HepG2 (cell line): ENCODE measurements at regions not wholly inside any gene's neighbourhood (a gene's known extent, or its start where the extent isn't known, plus 50 kb on each side); places are given as distances from the start of the nearest gene placed in this dataset.

Source experiments
- ATAC-seq: fragments of 200-7000 bp; cut with Tn5 transposase; 3 replicates; pipeline ENCODE4 v1.9.1; 2020; ENCODE audit warnings: mild to moderate bottlenecking, moderate library complexity
- BruUV-seq: library from RNA; stranded (reverse); fragments of 400-500 nt; replicated peaks from 2 replicates; lab custom pipeline; 2021; lab: Mats Ljungman, UMichigan
- CTCF ChIA-PET: fragments of 300-600 bp; formaldehyde crosslinking; extraction: SDS; loops from one replicate; lab custom pipeline; 2021; ENCODE audit warnings: low total read pairs, inconsistent platforms, low intra/inter-chr PET ratio; lab: Yijun Ruan, JAX
- POLR2A ChIA-PET: fragments of 350-600 bp; sonication (Branson Sonifier 250); formaldehyde crosslinking; loops from one replicate; lab custom pipeline; 2020; ENCODE audit warnings: antibody characterized with exemption, inconsistent platforms; lab: Yijun Ruan, JAX
- DNase-seq: peaks from one replicate; pipeline ENCODE4 v3.0.0-alpha.2; 2015; ENCODE audit warnings: low spot score
- FAIRE-seq: peaks from 3 replicates; lab custom pipeline; 2011; peaks lifted over from hg19 to GRCh38; lab: Jason Lieb, UNC
- H2AFZ ChIP-seq: one replicate; pipeline ENCODE4 v1.6.1; 2011; ENCODE audit warnings: low read length, inconsistent platforms
- H3K27ac ChIP-seq: fragments of 300-600 bp; 3 replicates; pipeline ENCODE4 v1.8.0; 2011; ENCODE audit warnings: mixed run types, mild to moderate bottlenecking, mixed read lengths, low read length, inconsistent platforms; ENCODE audit not compliant: insufficient read depth; ENCODE audit errors: extremely low read length
- H3K27me3 ChIP-seq, 2 experiments: fragments of 200-600 bp in 1 of 2; 2 replicates in 1 of 2; 3 replicates in 1 of 2; pipeline versions ENCODE4 v1.6.0 to v1.8.0; 2011; ENCODE audit warnings: low read length in 2 of 2, mild to moderate bottlenecking in 2 of 2, moderate library complexity in 2 of 2, inconsistent platforms in 1 of 2; ENCODE audit not compliant: insufficient read depth in 2 of 2, control insufficient read depth in 1 of 2
- H3K36me3 ChIP-seq, 2 experiments: fragments of 200-600 bp in 1 of 2; replicated peaks in 1 of 2; 2 replicates in 1 of 2; 3 replicates in 1 of 2; pipeline versions ENCODE4 v1.5.1 to v1.8.0; 2011; ENCODE audit warnings: low read length in 2 of 2, inconsistent platforms in 1 of 2; ENCODE audit not compliant: insufficient read depth in 2 of 2, control insufficient read depth in 1 of 2
- H3K4me1 ChIP-seq: 2 replicates; pipeline ENCODE4 v1.5.1; 2012; ENCODE audit warnings: low read length, inconsistent platforms; ENCODE audit not compliant: insufficient read depth
- H3K4me2 ChIP-seq: 2 replicates; pipeline ENCODE4 v1.6.0; 2011; ENCODE audit warnings: low read depth, low read length, inconsistent platforms
- H3K4me3 ChIP-seq, 3 experiments: fragments of 200-600 bp in 1 of 3; sonication (generic), shearing (Covaris generic) in 1 of 3; replicated peaks in 1 of 3; 2 replicates each; pipeline ENCODE4 v1.5.1; 2011 to 2016; ENCODE audit warnings: low read length in 3 of 3, inconsistent platforms in 2 of 3, low read depth in 2 of 3, mild to moderate bottlenecking in 2 of 3, control low read depth in 1 of 3, mixed read lengths in 1 of 3; ENCODE audit not compliant: insufficient read depth in 1 of 3
- H3K79me2 ChIP-seq: one replicate; pipeline ENCODE4 v1.6.1; 2011; ENCODE audit warnings: low read length, inconsistent platforms; ENCODE audit not compliant: insufficient read depth
- H3K9ac ChIP-seq: 2 replicates; pipeline ENCODE4 v1.6.0; 2011; ENCODE audit warnings: mild to moderate bottlenecking, low read depth, low read length, inconsistent platforms; ENCODE audit not compliant: insufficient read depth
- H3K9me3 ChIP-seq: 2 replicates; pipeline ENCODE4 v1.5.1; 2012; ENCODE audit warnings: mild to moderate bottlenecking, low read length
- H4K20me1 ChIP-seq: 2 replicates; pipeline ENCODE4 v1.6.0; 2011; ENCODE audit warnings: inconsistent platforms, mild to moderate bottlenecking, low read length, moderate library complexity; ENCODE audit not compliant: insufficient read depth
- ATF1 ChIP-seq: IDR thresholded peaks from 2 replicates; pipeline ENCODE4 v1.6.1; 2016; ENCODE audit warnings: mild to moderate bottlenecking, control low read depth
- BHLHE40 ChIP-seq: IDR thresholded peaks from 2 replicates; pipeline ENCODE4 v1.6.1; 2011; ENCODE audit warnings: low read length, improper control_type of control experiment
- KMT2B ChIP-seq: IDR thresholded peaks from 2 replicates; pipeline ENCODE4 v1.6.1; 2016; ENCODE audit warnings: missing genetic modification reagents, missing compliant biosample characterization
- SNAPC2 ChIP-seq: sonication (generic); formaldehyde crosslinking; IDR thresholded peaks from 2 replicates; pipeline ENCODE4 v1.8.1; 2022; ENCODE audit warnings: mild to moderate bottlenecking, missing genetic modification reagents
- THRA ChIP-seq: sonication (generic); formaldehyde crosslinking; IDR thresholded peaks from 2 replicates; pipeline ENCODE4 v1.4.0; 2020; ENCODE audit warnings: missing genetic modification reagents, borderline replicate concordance
- ZFP36L2 ChIP-seq: sonication (generic); formaldehyde crosslinking; IDR thresholded peaks from 2 replicates; pipeline ENCODE4 v1.4.0; 2020; ENCODE audit warnings: missing genetic modification reagents
- ZNF232 ChIP-seq: sonication (generic); formaldehyde crosslinking; IDR thresholded peaks from 2 replicates; pipeline ENCODE4 v1.4.0; 2020; ENCODE audit warnings: missing genetic modification reagents, borderline replicate concordance
- ZNF280D ChIP-seq: sonication (generic); formaldehyde crosslinking; IDR thresholded peaks from 2 replicates; pipeline ENCODE4 v1.5.1; 2020; ENCODE audit warnings: mild to moderate bottlenecking, missing genetic modification reagents
- ZNF501 ChIP-seq: sonication (generic); formaldehyde crosslinking; IDR thresholded peaks from 2 replicates; pipeline ENCODE4 v1.5.1; 2020; ENCODE audit warnings: mild to moderate bottlenecking, moderate library complexity, missing genetic modification reagents
- ZNF703 ChIP-seq: sonication (generic); formaldehyde crosslinking; IDR thresholded peaks from 2 replicates; pipeline ENCODE4 v1.5.1; 2020; ENCODE audit warnings: missing genetic modification reagents, mild to moderate bottlenecking, moderate library complexity, borderline replicate concordance
- ZNF704 ChIP-seq: sonication (generic); formaldehyde crosslinking; IDR thresholded peaks from 2 replicates; pipeline ENCODE4 v1.8.1; 2023; ENCODE audit warnings: mild to moderate bottlenecking, inconsistent platforms, moderate library complexity, missing genetic modification reagents, borderline replicate concordance
- WGBS: methylation state at CpG from one replicate; pipeline ENCODE4 v1.1.6; 2017; ENCODE audit warnings: low lambda C conversion rate; 5-methylcytosine and 5-hydroxymethylcytosine counted together
- in situ Hi-C: cut with HindIII; loops from 2 replicates; pipeline ENCODE4 v1.10.0; 2017; ENCODE audit warnings: low pct_unique_long_range_greater_than_20kb; ENCODE audit not compliant: extremely low pct_ligation_motif_present
- intact Hi-C: fragments of 100-400 bp; cut with micrococcal nuclease; formaldehyde crosslinking; loops from one replicate; pipeline ENCODE4 v1.10.0; 2022; ENCODE audit not compliant: unreplicated experiment

GRCh38 chr2:186972281-186972970 is 123.5 kb upstream of the ZSWIM2 start:
- Histone ChIP-seq H2AFZ (no peak overlapping the region), H3K79me2 (no peaks in the 10 kb centered on the region), H3K27ac (no peak overlapping the region), H3K9ac (no peak overlapping the region), H3K4me2 (no peak overlapping the region), H3K4me3 (no peak overlapping the region), H4K20me1 (no peaks in the 10 kb centered on the region), H3K27me3 (peaks cover 0 to 18% of the 10 kb centered on the region in 2 experiments; a peak in 3 of 5 replicates), H3K36me3 (no peaks in the 10 kb centered on the region)
- ChIA-PET POLR2A (no interaction called here), CTCF (no interaction called here)
- 3% methylated on average over 7 of the region's 7 CpGs for WGBS
- no peak for DNase-seq
- intact Hi-C loops: no loop called here
- FAIRE-seq: no peak
- TF ChIP-seq KMT2B (CRISPR knock-in tag): no peak
- TF ChIP-seq BHLHE40: no peak
- no peak for TF ChIP-seq ZNF703 (CRISPR knock-in tag)
- no peak for TF ChIP-seq ATF1
- no peak for TF ChIP-seq ZNF232
- TF ChIP-seq ZNF501 (CRISPR knock-in tag): no peak
- TF ChIP-seq, all 625 proteins: peak for 0
- no peaks in the 10 kb centered on the region for H3K9me3 ChIP-seq
- no TSS peak for BruUV-seq
- ATAC-seq: no peak
- no peaks in the 10 kb centered on the region for H3K4me1 ChIP-seq
- in situ Hi-C loops: no loop called here

GRCh38 chr2:186968277-186968676 is 119.3 kb upstream of the ZSWIM2 start:
- Histone ChIP-seq H3K4me2 (no peak overlapping the region), H3K9me3 (no peaks in the 10 kb centered on the region), H3K79me2 (no peaks in the 10 kb centered on the region), H2AFZ (no peak overlapping the region), H3K9ac (no peak overlapping the region), H3K27me3 (peaks cover 0 to 13% of the 10 kb centered on the region in 2 experiments; a peak in 2 of 5 replicates), H3K36me3 (no peaks in the 10 kb centered on the region), H4K20me1 (no peaks in the 10 kb centered on the region), H3K4me3 (no peak overlapping the region), H3K27ac (no peak overlapping the region), H3K4me1 (no peaks in the 10 kb centered on the region)
- DNase-seq (no peak), FAIRE-seq (no peak), ATAC-seq (no peak)
- no peak for TF ChIP-seq ZNF280D (CRISPR knock-in tag)
- TF ChIP-seq ZNF704 (CRISPR knock-in tag): no peak
- no peak for TF ChIP-seq SNAPC2
- no peak for TF ChIP-seq THRA (CRISPR knock-in tag)
- no peak for TF ChIP-seq ZFP36L2 (CRISPR knock-in tag)
- intact Hi-C loops (no loop called here), in situ Hi-C loops (no loop called here)
- CTCF ChIA-PET: no interaction called here
- BruUV-seq: no TSS peak
- POLR2A ChIA-PET: no interaction called here
- WGBS: 2% methylated on average over 4 of the region's 4 CpGs
